Tibial nerve (tissue), 4 donors: ENCODE measurements at regions not wholly inside any gene's neighbourhood (a gene's known extent, or its start where the extent isn't known, plus 50 kb on each side); places are given as distances from the start of the nearest gene placed in this dataset.
"Not testable (repeated sequence)": the region's sequence is repeated elsewhere in the genome, so short reads cannot be mapped to it uniquely, and the experiment has no call there.

ENCODE experiments used
- DNase-seq, 2 donors: peaks; one replicate each; pipeline ENCODE4 v3.0.0-alpha.2; 2019; ENCODE audit warnings: low spot score in 2 of 2
- H3K27ac ChIP-seq, 4 donors: fragments of 200-600 bp; sonication (generic) in 3 of 4; one replicate each; pipeline ENCODE4 v1.5.1; 2017 to 2019; ENCODE audit warnings: mild to moderate bottlenecking in 1 of 4
- H3K27me3 ChIP-seq, 2 donors: fragments of 200-600 bp; sonication (generic) in 1 of 2; one replicate each; pipeline versions ENCODE4 v1.5.1 to v1.6.0; 2017 to 2019
- H3K36me3 ChIP-seq, 3 donors: fragments of 200-600 bp; sonication (generic); one replicate each; pipeline ENCODE4 v1.5.1; 2018 to 2019
- H3K4me1 ChIP-seq, 4 donors: fragments of 200-600 bp; sonication (generic) in 3 of 4; one replicate each; pipeline ENCODE4 v1.5.1; 2017 to 2019
- H3K4me3 ChIP-seq, 4 donors: fragments of 200-600 bp; sonication (generic) in 3 of 4; one replicate each; pipeline ENCODE4 v1.5.1; 2017 to 2019; ENCODE audit warnings: mild to moderate bottlenecking in 1 of 4, moderate library complexity in 1 of 4
- H3K9me3 ChIP-seq, 4 donors: fragments of 200-600 bp; sonication (generic) in 3 of 4; one replicate each; pipeline ENCODE4 v1.5.1; 2017 to 2019
- CTCF ChIP-seq, 5 experiments: fragments of 200-600 bp in 3 of 5; fragments of 450-650 bp in 2 of 5; sonication (generic) in 3 of 5; IDR thresholded peaks; one replicate each; pipeline ENCODE4 v1.5.1; 2016 to 2019; ENCODE audit warnings: antibody characterized with exemption in 5 of 5, mild to moderate bottlenecking in 3 of 5, moderate library complexity in 2 of 5
- EP300 ChIP-seq, 2 donors: sonication (generic); formaldehyde crosslinking; IDR thresholded peaks; one replicate each; pipeline ENCODE4 v1.6.1; 2017; ENCODE audit warnings: antibody characterized with exemption in 2 of 2, mild to moderate bottlenecking in 1 of 2
- POLR2A ChIP-seq, 2 donors: fragments of 450-650 bp; IDR thresholded peaks; one replicate each; pipeline ENCODE4 v1.6.1; 2017; ENCODE audit warnings: antibody characterized with exemption in 2 of 2, mild to moderate bottlenecking in 2 of 2, moderate library complexity in 2 of 2
- WGBS, 2 donors: methylation state at CpG; one replicate each; pipeline ENCODE4 v1.1.5; 2018; 5-methylcytosine and 5-hydroxymethylcytosine counted together

DNA sequence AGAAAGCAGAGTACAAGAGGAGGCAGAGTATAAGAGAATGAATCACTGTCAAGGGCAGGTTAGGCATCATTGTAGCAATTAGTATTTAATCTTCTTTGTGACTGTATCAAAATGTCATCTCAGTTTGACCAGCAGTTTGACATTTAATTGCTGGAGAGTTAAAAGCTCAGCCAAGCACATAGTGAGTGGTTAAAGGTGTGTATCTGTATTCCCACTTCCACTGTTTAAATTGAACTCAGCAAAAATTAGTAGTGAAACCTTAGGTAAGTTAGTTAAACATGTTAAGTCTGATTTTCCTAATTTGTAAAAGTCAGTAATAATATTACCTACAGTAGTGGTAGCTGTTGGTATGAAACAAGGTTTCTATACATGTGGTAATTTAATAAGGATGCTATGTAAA lies 296.4 kb upstream of the MBL2 start:
- no peaks in the 10 kb centered on the region for H3K9me3 ChIP-seq
- no peaks in the 10 kb centered on the region for H3K4me1 ChIP-seq
- no peak overlapping the region for H3K4me3 ChIP-seq
- DNase-seq: no peak
- H3K27me3 ChIP-seq: no peaks in the 10 kb centered on the region
- no peak overlapping the region for H3K27ac ChIP-seq
- no peak for TF ChIP-seq CTCF (IDR thresholded peaks at IDR 0.05)
- no peak for TF ChIP-seq EP300 (IDR thresholded peaks at IDR 0.05)
- no peak for TF ChIP-seq POLR2A (IDR thresholded peaks at IDR 0.05)
- H3K36me3 ChIP-seq: no peaks in the 10 kb centered on the region

GRCh38 chr10:53064614-53065013 lies 292.0 kb upstream of the MBL2 start:
- no peaks in the 10 kb centered on the region for H3K9me3 ChIP-seq
- no peaks in the 10 kb centered on the region for H3K27me3 ChIP-seq
- WGBS, 2 donors: 57 to 59% methylated on average over 2 of the region's 2 CpGs
- no peak overlapping the region for H3K27ac ChIP-seq
- DNase-seq: no peak
- H3K36me3 ChIP-seq: no peaks in the 10 kb centered on the region
- no peak for TF ChIP-seq POLR2A (IDR thresholded peaks at IDR 0.05)
- TF ChIP-seq CTCF (IDR thresholded peaks at IDR 0.05): no peak
- TF ChIP-seq EP300 (IDR thresholded peaks at IDR 0.05): no peak
- no peaks in the 10 kb centered on the region for H3K4me1 ChIP-seq
- H3K4me3 ChIP-seq: no peak overlapping the region

DNA sequence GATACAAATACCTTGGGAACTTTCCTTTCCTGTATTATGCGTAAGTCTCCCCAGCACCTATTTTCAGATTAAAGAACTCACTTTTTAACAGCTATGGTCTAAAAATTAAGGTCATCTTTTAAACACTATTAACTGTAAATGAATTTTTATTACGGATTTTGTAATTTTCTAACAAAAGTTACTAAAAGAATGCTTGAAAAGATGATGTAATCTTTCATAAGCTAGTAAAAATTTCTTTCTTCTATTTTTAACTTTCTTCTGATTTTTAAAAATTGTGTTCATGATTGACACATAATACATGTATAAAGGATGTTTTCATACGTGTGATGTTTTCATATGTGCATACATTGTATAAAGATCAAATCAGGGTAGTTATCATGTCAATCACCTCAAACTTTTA lies 291.2 kb upstream of the MBL2 start:
- H3K9me3 ChIP-seq: no peaks in the 10 kb centered on the region
- H3K27ac ChIP-seq: no peak overlapping the region
- H3K4me1 ChIP-seq: no peaks in the 10 kb centered on the region
- WGBS, 2 donors: 83 to 89% methylated on average over 3 of the region's 3 CpGs
- no peak for DNase-seq
- no peaks in the 10 kb centered on the region for H3K27me3 ChIP-seq
- no peak for TF ChIP-seq CTCF (IDR thresholded peaks at IDR 0.05)
- H3K4me3 ChIP-seq: no peak overlapping the region
- no peaks in the 10 kb centered on the region for H3K36me3 ChIP-seq

DNA sequence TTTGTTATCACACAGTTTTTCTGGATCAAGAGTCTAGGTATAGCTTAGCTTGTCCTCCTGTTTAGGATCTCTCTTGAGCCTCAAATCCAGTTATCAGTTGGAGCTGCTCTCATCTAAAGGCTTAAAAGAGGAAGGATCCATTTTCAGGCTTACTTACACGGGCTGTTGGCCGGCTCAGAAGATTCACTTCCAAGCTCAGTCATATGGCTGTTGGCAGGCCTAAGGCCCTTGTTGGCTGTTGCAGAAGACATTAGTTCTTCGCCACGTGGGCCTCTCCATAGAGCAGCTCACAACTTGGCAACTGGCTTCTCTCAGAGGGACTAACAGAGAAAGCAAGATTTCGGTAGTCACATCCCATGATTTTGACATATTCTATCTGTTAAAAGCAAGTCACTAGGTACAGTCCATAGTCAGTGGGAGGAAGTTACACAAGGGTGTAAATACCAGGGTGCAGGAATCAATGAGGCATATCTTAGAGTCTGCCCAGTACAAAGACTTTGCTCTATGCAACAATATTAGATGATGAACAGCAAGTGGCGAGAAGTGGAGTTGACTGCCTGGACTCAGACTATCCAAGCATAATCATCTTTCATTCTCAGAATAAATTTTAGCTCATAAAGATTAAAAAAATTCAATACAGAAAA lies 280.1 kb upstream of the MBL2 start:
- WGBS, 2 donors: 83 to 85% methylated on average over 6 of the region's 6 CpGs
- no peak overlapping the region for H3K4me3 ChIP-seq
- no peaks in the 10 kb centered on the region for H3K4me1 ChIP-seq
- H3K27me3 ChIP-seq: no peaks in the 10 kb centered on the region
- DNase-seq: no peak
- H3K9me3 ChIP-seq: no peaks in the 10 kb centered on the region
- no peak overlapping the region for H3K27ac ChIP-seq
- H3K36me3 ChIP-seq: no peaks in the 10 kb centered on the region
- TF ChIP-seq POLR2A (IDR thresholded peaks at IDR 0.05) (no peak), CTCF (IDR thresholded peaks at IDR 0.05) (no peak), EP300 (IDR thresholded peaks at IDR 0.05) (no peak)

DNA sequence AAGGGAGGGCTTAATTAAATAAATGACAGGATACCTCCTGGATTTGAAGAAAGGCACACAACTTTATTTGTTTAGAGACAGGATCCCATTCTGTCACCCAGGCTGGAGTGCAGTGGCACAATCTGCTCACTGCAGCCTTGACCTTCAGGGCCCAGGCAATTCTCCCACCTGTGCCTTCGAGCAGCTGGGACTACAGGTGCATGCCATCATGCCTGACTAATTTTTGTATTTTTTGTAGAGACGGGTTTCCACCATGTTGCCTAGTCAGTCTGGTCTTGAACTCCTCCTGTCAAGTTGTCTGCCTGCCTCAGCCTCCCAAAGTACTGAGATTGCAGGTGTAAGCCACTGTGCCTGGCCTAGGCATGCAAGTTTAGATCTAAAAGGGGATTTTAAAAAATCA lies 272.7 kb upstream of the MBL2 start:
- no peaks in the 10 kb centered on the region for H3K27me3 ChIP-seq
- no peaks in the 10 kb centered on the region for H3K36me3 ChIP-seq
- no peaks in the 10 kb centered on the region for H3K4me1 ChIP-seq
- H3K4me3 ChIP-seq: no peak overlapping the region
- DNase-seq: no peak
- no peak overlapping the region for H3K27ac ChIP-seq
- H3K9me3 ChIP-seq: no peaks in the 10 kb centered on the region
- 73 to 78% methylated on average over 2 of the region's 2 CpGs for WGBS, 2 donors
- TF ChIP-seq EP300 (IDR thresholded peaks at IDR 0.05) (no peak), CTCF (IDR thresholded peaks at IDR 0.05) (no peak), POLR2A (IDR thresholded peaks at IDR 0.05) (no peak)

DNA sequence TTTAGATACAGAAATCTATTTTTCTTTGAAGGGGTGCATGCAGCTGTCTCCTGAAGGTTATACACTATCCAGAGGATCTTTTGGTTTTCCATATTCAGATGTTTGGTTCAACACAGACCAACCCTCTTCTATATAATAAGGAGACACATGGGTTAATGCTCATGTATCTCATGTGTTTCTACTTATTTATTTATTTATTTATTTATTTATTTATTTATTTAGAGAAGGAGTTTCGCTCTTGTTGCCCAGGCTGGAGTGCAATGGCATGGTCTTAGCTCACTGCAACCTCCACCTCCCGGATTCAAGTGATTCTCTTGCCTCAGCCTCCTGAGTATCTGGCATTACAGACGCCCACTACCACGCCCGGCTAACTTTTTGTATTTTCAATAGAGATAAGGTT lies 263.2 kb upstream of the MBL2 start:
- H3K9me3 ChIP-seq, DNase-seq, H3K36me3 ChIP-seq, H3K27me3 ChIP-seq, H3K4me3 ChIP-seq, H3K4me1 ChIP-seq, H3K27ac ChIP-seq: not testable (repeated sequence)
- WGBS, 2 donors: 84 to 87% methylated on average over 5 of the region's 5 CpGs
